ENCODE measurements at regions not wholly inside any gene's neighbourhood (a gene's known extent, or its start where the extent isn't known, plus 50 kb on each side); places are given as distances from the start of the nearest gene placed in this dataset.

DNA sequence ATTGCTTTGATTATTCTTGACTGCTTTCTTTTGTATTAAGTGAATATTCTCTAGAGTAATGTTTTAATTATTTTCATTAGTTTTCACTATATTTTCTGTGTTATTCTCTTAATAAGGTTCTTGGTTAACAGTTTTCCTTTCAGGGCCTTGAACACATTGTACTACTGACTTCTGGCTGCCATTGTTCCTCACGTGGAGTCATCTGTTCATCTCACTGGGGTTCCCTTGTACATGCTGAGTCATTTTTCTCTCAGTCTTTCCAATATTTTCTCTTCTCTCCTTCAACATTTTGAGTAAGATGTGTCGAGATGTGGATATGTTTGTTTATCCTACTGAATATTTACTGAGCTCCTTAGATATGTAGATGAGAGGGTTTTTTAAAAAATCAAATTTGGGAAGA is 400.7 kb downstream of the TCERG1L start:
- TF ChIP-seq, protein P1, sequence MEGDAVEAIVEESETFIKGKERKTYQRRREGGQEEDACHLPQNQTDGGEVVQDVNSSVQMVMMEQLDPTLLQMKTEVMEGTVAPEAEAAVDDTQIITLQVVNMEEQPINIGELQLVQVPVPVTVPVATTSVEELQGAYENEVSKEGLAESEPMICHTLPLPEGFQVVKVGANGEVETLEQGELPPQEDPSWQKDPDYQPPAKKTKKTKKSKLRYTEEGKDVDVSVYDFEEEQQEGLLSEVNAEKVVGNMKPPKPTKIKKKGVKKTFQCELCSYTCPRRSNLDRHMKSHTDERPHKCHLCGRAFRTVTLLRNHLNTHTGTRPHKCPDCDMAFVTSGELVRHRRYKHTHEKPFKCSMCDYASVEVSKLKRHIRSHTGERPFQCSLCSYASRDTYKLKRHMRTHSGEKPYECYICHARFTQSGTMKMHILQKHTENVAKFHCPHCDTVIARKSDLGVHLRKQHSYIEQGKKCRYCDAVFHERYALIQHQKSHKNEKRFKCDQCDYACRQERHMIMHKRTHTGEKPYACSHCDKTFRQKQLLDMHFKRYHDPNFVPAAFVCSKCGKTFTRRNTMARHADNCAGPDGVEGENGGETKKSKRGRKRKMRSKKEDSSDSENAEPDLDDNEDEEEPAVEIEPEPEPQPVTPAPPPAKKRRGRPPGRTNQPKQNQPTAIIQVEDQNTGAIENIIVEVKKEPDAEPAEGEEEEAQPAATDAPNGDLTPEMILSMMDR (IDR thresholded peaks at IDR 0.05; ENCODE audit: low read length) = no peak
- TF ChIP-seq EZH2 (IDR thresholded peaks at IDR 0.05; ENCODE audit: borderline replicate concordance, low read length) = no peak
